K562 (cell line): ENCODE measurements at regions not wholly inside any gene's neighbourhood (a gene's known extent, or its start where the extent isn't known, plus 50 kb on each side); places are given as distances from the start of the nearest gene placed in this dataset.

ENCODE experiments used
- CTCF ChIP-seq, 3 experiments: IDR thresholded peaks in 2 of 3; conservative IDR thresholded peaks in 1 of 3; 2 replicates each; pipeline ENCODE4 v1.5.1; 2011 to 2012; ENCODE audit warnings: low read length in 3 of 3, mild to moderate bottlenecking in 3 of 3, control low read depth in 2 of 3, improper control_type of control experiment in 1 of 3, inconsistent platforms in 1 of 3, low read depth in 1 of 3, mixed read lengths in 1 of 3, moderate library complexity in 1 of 3; ENCODE audit not compliant: insufficient read depth in 2 of 3
- E4F1 ChIP-seq: fragments of 250-450 bp; sonication (Bioruptor Pico); IDR thresholded peaks from 2 replicates; pipeline ENCODE4 v1.5.0; 2021; ENCODE audit warnings: mild to moderate bottlenecking, borderline replicate concordance
- HNRNPK ChIP-seq: fragments of 200-400 bp; formaldehyde crosslinking; IDR thresholded peaks from one replicate; pipeline ENCODE4 v1.6.1; 2018; ENCODE audit warnings: mild to moderate bottlenecking, low read depth, low read length; ENCODE audit not compliant: poor library complexity, severe bottlenecking

GRCh38 chr13:80249516-80250212, 91.3 kb downstream of the SPRY2 start:
- no peak for TF ChIP-seq CTCF (IDR thresholded peaks at IDR 0.05 in 2 of 3, conservative IDR thresholded peaks at IDR 0.05 in 1 of 3; ENCODE audit: insufficient read depth in 2 of 3, low read depth in 1 of 3, low read length in 3 of 3)
- no peak for TF ChIP-seq E4F1 (CRISPR knock-in tag)
- TF ChIP-seq HNRNPK = no peak
